ENCODE measurements at regions not wholly inside any gene's neighbourhood (a gene's known extent, or its start where the extent isn't known, plus 50 kb on each side); places are given as distances from the start of the nearest gene placed in this dataset.

DNA sequence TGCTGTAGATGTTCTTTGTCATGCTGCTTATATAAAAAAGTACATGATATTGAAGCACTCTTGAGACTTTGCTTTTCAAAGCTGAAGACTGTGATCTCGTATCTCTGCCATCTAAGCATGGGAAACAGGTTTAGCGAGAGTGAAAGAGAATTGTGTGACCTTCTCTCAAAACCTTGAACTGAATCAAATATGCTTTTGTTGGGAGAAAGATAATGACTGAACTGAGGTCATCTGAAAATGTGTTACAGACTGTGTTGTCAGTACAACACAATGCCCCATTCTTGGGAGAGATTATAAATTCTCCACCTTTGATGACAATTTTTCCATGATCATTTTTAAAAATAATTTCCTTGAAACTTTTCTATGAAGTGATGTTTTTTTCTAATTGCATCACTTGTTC lies 272.1 kb upstream of the SEL1L start:
- ATAC-seq: no peak
- Histone ChIP-seq H3K27ac (ENCODE audit: low read length) (no peak overlapping the region), H3K36me3 (ENCODE audit: control insufficient read depth, insufficient read depth, low read length) (no peaks in the 10 kb centered on the region), H3K27me3 (ENCODE audit: control insufficient read depth, insufficient read depth, low read length) (no peaks in the 10 kb centered on the region), H3K4me3 (ENCODE audit: low read depth in 2 of 2, low read length in 2 of 2) (no peak overlapping the region), H3K4me1 (ENCODE audit: control insufficient read depth, insufficient read depth, low read length) (no peaks in the 10 kb centered on the region), H3K9me3 (ENCODE audit: control insufficient read depth, insufficient read depth, low read depth, low read length) (no peaks in the 10 kb centered on the region)
- BruUV-seq (replicated peaks): no TSS peak
- no peak for TF ChIP-seq POLR2AphosphoS5 (IDR thresholded peaks at IDR 0.05; ENCODE audit: low read depth, low read length)
- TF ChIP-seq, protein P1, sequence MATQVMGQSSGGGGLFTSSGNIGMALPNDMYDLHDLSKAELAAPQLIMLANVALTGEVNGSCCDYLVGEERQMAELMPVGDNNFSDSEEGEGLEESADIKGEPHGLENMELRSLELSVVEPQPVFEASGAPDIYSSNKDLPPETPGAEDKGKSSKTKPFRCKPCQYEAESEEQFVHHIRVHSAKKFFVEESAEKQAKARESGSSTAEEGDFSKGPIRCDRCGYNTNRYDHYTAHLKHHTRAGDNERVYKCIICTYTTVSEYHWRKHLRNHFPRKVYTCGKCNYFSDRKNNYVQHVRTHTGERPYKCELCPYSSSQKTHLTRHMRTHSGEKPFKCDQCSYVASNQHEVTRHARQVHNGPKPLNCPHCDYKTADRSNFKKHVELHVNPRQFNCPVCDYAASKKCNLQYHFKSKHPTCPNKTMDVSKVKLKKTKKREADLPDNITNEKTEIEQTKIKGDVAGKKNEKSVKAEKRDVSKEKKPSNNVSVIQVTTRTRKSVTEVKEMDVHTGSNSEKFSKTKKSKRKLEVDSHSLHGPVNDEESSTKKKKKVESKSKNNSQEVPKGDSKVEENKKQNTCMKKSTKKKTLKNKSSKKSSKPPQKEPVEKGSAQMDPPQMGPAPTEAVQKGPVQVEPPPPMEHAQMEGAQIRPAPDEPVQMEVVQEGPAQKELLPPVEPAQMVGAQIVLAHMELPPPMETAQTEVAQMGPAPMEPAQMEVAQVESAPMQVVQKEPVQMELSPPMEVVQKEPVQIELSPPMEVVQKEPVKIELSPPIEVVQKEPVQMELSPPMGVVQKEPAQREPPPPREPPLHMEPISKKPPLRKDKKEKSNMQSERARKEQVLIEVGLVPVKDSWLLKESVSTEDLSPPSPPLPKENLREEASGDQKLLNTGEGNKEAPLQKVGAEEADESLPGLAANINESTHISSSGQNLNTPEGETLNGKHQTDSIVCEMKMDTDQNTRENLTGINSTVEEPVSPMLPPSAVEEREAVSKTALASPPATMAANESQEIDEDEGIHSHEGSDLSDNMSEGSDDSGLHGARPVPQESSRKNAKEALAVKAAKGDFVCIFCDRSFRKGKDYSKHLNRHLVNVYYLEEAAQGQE (IDR thresholded peaks at IDR 0.05; ENCODE audit: insufficient read depth in 1 of 2, low read depth in 2 of 2, low read length in 1 of 2): no peak
- TF ChIP-seq, protein P2, sequence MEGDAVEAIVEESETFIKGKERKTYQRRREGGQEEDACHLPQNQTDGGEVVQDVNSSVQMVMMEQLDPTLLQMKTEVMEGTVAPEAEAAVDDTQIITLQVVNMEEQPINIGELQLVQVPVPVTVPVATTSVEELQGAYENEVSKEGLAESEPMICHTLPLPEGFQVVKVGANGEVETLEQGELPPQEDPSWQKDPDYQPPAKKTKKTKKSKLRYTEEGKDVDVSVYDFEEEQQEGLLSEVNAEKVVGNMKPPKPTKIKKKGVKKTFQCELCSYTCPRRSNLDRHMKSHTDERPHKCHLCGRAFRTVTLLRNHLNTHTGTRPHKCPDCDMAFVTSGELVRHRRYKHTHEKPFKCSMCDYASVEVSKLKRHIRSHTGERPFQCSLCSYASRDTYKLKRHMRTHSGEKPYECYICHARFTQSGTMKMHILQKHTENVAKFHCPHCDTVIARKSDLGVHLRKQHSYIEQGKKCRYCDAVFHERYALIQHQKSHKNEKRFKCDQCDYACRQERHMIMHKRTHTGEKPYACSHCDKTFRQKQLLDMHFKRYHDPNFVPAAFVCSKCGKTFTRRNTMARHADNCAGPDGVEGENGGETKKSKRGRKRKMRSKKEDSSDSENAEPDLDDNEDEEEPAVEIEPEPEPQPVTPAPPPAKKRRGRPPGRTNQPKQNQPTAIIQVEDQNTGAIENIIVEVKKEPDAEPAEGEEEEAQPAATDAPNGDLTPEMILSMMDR (IDR thresholded peaks at IDR 0.05): no peak
- TF ChIP-seq TCF7L2 (IDR thresholded peaks at IDR 0.05; ENCODE audit: low read depth, low read length): no peak
- TF ChIP-seq SIN3A (IDR thresholded peaks at IDR 0.05; ENCODE audit: borderline replicate concordance, insufficient read depth, low read depth, low read length): no peak
- in situ Hi-C loops (cut with HindIII; ENCODE audit: low pct_unique_long_range_greater_than_20kb, low sequenced_read_pairs) (no loop called here), intact Hi-C loops (cut with micrococcal nuclease; ENCODE audit: unreplicated experiment) (no loop called here)
- ChIA-PET CTCF (no interaction called here), POLR2A (no interaction called here)
- no peak for DNase-seq (ENCODE audit: low read depth, low spot score)

DNA sequence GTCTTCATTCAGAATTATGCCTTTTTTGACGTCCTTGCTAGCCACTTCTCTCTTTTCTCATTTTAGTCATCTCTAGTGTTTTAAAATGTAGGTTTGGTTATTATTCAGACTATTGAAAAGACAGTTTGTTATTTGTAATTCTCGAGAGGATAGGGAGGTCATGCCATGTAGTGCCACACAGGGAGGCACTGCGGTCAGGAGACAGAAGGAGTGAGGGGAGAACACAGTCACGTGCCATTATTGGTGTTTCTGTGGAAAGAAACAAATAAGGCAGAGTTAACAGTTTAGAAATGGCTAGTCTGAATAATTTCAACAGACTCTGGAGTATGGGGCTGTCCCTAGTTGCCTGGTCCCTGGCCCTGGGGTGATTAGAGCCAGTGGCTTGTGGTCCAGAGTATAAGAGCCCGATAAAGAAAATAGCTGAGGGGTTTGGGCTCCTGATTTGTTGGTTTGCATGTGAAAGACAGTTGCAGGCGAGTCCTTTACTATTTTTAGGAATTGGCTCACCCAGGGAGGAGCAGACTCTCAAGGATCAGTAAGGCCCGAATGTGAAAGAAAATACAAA lies 278.1 kb upstream of the SEL1L start:
- in situ Hi-C loops (cut with HindIII; ENCODE audit: low pct_unique_long_range_greater_than_20kb, low sequenced_read_pairs): no loop called here
- H3K27ac ChIP-seq (ENCODE audit: low read length): no peak overlapping the region
- H3K4me3 ChIP-seq (ENCODE audit: low read depth in 2 of 2, low read length in 2 of 2): no peak overlapping the region
- no peaks in the 10 kb centered on the region for H3K27me3 ChIP-seq (ENCODE audit: control insufficient read depth, insufficient read depth, low read length)
- DNase-seq (ENCODE audit: low read depth, low spot score) (no peak), ATAC-seq (no peak)
- POLR2A ChIA-PET: no interaction called here
- TF ChIP-seq, protein P2 (IDR thresholded peaks at IDR 0.05): no peak
- TF ChIP-seq SIN3A (IDR thresholded peaks at IDR 0.05; ENCODE audit: borderline replicate concordance, insufficient read depth, low read depth, low read length): no peak
- H3K36me3 ChIP-seq (ENCODE audit: control insufficient read depth, insufficient read depth, low read length): no peaks in the 10 kb centered on the region
- intact Hi-C loops (cut with micrococcal nuclease; ENCODE audit: unreplicated experiment): no loop called here
- CTCF ChIA-PET: no interaction called here
- no TSS peak for BruUV-seq (replicated peaks)
- H3K9me3 ChIP-seq (ENCODE audit: control insufficient read depth, insufficient read depth, low read depth, low read length): no peaks in the 10 kb centered on the region
- H3K4me1 ChIP-seq (ENCODE audit: control insufficient read depth, insufficient read depth, low read length): no peaks in the 10 kb centered on the region
